Forelimb muscle (tissue), 1 donor: ENCODE measurements at regions not wholly inside any gene's neighbourhood (a gene's known extent, or its start where the extent isn't known, plus 50 kb on each side); places are given as distances from the start of the nearest gene placed in this dataset.

Experiments
- DNase-seq: peaks from one replicate; pipeline ENCODE4 v3.0.0-alpha.2; 2013; ENCODE audit warnings: low read depth

- no peak for DNase-seq
These were observed 538.7 kb upstream of the SGCG start for GRCh38 chr13:22642088-22642487.

DNA sequence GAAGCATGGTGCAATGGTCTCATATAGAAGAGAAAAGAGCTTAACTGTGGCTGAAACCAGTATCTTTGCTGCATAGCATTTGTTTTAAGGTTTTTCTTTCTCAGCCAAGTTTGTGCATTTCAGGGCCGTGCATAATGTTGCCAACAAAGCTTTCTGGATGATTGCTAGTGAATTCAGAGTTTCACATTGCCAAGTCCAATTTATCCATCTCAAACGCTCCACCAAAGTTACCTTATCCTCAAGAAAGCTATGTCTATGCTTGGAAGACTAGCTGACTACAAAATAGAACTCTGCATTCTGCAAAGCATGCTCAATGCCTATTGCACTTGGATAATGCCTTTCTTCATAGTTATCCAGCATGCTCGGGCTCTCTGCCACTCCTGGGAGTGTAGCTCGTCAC is 535.8 kb upstream of the SGCG start:
- no peak for DNase-seq

DNA sequence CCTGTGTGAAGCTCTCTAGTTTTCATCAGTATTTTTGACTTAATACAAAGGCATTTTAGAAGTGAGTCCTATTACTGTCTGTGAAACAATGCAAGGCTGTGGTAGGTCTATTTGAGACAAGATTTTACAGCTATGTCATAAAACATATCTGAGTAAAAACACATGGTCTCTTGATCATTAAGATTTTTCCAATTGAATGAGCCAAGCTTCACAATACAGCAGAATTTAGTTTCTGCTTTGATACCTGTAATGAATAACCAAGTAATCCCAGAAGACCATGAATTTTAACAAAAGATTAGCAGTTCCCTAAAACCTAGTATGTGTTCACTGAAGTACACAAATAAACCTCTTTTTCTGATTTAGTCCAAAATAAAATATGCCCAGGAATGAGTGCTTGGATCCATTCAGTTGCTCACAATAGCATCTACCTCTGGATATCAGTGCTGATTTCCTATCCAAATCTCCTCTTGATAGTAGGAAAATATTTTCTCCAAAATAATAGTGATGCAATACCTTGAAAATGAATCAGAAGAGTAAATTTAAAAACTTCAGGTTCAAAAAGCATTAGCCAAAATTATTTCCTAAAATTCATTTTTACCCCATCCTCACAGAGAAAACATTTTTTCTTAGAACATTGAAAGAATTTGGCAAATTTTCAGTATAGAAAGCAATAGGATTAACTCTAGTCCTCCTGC is 533.5 kb upstream of the SGCG start:
- no peak for DNase-seq

GRCh38 chr13:22648320-22648801 is 532.4 kb upstream of the SGCG start:
- DNase-seq: no peak

DNA sequence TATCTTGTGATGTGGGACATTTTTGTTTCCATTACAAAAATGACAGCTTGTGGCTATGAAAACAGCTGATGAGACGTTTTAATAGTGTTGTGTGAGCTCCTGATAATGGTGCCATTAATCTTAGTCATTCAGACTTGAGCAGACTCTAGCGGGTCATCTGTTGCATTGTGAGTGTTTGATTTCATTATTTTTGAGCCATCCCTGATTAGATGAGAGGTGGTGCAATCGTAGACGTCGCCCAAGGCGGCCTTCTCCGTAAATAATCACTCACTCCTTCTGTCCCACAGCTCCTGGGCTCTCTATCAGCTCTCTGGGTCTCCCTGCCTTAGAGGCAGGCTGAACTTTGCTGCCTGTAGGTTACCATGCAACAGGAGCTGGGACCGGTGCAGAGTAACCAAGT is 528.0 kb upstream of the SGCG start:
- no peak for DNase-seq

- no peak for DNase-seq
These were observed 526.9 kb upstream of the SGCG start for GRCh38 chr13:22653866-22654265.

DNA sequence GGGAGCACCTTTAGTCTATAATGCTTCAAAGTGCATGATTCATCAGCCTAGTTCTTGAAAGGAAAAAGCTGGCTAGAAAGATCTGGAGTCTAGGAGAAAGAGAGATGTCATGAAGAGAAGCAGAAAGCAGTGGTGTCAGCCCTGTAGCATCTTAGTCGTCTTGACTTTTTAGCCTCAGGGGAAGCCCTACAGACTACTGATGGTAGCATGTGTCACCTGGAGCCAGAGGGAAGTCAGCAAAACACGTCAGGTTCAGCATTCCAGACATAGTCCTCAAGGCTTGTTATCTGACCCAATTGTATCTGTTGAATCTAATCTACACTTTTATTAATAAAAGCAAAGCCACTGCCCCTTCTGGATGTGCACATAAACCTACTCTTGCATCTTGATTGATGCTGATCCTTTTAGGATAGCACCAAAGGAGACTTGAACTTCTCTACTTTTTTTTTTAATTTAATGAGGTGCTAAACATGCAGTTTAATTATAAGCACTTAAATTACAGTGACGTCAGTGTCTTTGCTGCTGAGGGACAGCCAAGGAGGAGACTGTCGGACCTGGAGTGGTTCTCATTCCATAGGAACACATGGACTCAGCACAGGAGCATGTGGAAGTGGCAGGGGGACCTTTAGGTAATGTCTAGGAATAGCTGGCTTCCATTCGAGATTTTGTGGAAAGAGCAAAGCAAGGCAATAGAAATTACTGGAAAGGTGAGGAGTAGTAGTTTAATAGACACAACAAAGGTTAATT is 525.5 kb upstream of the SGCG start:
- DNase-seq: no peak

DNA sequence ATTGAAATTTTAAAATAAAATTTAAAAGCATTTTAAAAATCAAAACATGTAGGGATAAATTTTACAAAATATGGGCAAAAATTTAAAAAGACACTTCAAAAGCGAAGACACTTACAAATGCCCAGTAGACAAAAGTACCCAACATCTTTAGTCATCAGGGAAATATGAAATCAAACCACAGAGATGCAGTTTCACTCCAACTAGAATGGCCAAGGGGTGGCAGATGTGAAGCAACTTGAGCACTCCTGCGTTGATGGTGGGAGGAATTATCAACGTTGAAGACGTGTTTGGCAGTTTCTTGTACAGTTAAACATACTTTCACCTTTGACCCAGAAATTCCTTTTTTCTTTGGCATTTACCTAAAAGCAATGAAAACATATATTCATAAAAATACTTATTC is 518.0 kb upstream of the SGCG start:
- no peak for DNase-seq

DNA sequence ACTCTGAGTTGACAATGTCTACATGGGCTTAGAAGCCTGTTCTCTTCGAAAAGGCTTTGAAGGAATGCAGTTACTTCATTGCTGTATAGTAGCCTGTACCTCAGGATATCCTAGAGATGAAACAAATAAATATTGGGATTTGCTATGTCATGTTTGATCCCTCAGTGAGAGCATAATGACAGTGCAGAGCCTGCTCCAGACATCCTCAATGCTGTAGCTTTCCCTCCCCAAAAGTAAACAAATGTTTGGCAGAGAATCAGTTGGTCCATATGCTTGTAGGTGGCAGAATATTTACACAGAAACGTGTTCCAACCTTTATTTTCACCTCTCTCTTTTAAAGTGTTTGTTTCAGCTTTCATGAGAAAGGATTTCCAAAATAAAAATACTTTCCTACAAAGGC is 515.3 kb upstream of the SGCG start:
- DNase-seq: no peak

GRCh38 chr13:22690756-22691155 is 490.0 kb upstream of the SGCG start:
- no peak for DNase-seq

GRCh38 chr13:22693691-22694090 is 487.1 kb upstream of the SGCG start:
- DNase-seq: no peak

DNA sequence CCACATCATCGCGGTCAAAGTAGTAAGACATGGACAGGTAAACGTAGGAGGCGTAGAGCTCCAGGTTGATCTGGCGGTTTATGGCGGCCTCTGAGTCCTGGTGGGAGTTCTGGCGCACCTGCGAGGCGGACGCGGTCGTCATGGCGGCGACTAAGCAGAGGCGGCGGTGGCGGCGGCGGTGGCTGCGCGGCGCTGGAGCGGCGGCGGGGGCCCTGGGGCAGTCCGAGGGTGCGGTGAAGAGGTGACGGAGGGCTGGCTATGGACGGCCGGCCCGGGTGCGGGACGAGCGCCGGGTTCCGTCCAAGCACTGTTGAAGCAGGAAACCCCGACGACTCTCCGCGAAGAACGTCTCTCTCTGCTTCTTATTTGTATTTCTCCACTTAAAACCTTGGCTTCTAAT is 484.3 kb upstream of the SGCG start:
- no peak for DNase-seq

GRCh38 chr13:22698467-22698866 is 482.3 kb upstream of the SGCG start:
- no peak for DNase-seq

GRCh38 chr13:22700246-22700887 is 480.4 kb upstream of the SGCG start:
- no peak for DNase-seq

DNA sequence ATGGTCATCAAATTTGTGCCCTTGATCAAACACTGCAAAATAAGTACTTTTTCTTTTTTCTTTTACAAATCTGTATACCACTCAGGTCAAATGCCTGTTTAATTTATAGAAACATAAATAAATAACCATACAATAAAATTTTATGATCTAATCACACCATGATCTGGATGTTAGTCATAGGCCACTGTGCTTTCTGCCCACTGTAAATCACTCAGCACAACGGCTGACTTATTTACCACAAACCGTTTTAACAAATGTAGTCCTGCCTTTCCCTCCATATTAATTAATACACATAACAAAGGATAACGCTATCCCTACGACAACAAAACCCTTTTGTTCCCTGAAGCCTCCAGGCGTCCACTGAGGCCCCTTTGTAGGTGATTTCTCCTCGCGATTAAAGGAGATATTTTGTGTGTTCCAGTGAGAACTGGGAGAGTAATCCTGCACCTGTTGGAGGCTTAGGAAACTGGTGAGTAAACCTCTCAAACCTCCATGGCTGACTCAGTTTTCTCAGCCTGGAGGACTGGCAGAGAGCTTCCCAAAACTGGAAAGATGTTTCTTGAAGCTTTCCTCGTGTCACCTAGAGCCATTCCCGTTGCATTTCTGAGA is 477.1 kb upstream of the SGCG start:
- no peak for DNase-seq

DNA sequence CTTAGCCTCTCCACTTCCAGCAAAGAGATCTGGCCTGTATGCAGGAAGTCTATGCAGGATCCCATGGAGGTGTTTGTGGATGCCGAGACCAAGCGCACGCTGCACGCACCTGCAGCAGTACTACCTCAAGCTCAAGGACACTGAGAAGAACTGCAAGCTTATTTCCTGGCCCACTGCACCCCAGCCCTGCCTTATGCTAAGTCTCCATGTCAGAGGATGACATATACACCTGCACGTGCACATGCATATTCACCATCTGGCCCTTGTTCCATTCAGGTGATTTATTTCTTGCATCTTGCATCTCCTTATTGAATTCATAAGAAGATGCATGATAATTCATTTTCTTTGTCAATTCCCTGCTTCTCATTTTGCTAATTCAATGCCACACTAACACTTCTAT is 472.8 kb upstream of the SGCG start:
- no peak for DNase-seq

GRCh38 chr13:22717036-22717435 is 463.7 kb upstream of the SGCG start:
- DNase-seq: no peak

- no peak for DNase-seq
These were observed 454.1 kb upstream of the SGCG start for GRCh38 chr13:22726726-22727125.

GRCh38 chr13:22735011-22735995 is 445.5 kb upstream of the SGCG start:
- DNase-seq: no peak

GRCh38 chr13:22736084-22736767 is 444.6 kb upstream of the SGCG start:
- DNase-seq: no peak

DNA sequence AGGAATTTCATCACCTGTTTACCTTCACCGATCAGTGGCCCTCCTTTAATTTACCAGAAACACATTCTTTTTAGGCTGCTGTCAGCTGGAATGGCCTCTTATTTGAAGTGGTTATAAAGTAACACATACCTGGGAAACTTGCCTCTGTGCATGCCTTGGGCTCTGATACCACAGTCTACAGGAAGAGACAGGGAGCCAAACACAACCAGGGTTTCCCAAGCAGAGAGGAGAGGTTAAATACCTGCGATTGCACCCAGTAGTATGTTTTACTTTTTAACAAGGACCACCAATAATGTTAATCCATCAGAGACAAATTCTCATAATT is 444.0 kb upstream of the SGCG start:
- DNase-seq: no peak
